Lower leg skin (tissue), 3 donors: ENCODE measurements at regions not wholly inside any gene's neighbourhood (a gene's known extent, or its start where the extent isn't known, plus 50 kb on each side); places are given as distances from the start of the nearest gene placed in this dataset.

Experiments
- CTCF ChIP-seq, 3 donors: fragments of 450-650 bp; IDR thresholded peaks; one replicate each; pipeline ENCODE4 v1.5.1; 2016; ENCODE audit warnings: antibody characterized with exemption in 3 of 3, mild to moderate bottlenecking in 3 of 3, moderate library complexity in 2 of 3
- POLR2A ChIP-seq, 2 donors: fragments of 450-650 bp; IDR thresholded peaks; one replicate each; pipeline ENCODE4 v1.6.1; 2016 to 2017; ENCODE audit warnings: antibody characterized with exemption in 2 of 2, mild to moderate bottlenecking in 1 of 2, moderate library complexity in 1 of 2

GRCh38 chr4:4641661-4642495 lies 100.0 kb upstream of the STX18 start:
- no peak for TF ChIP-seq CTCF (IDR thresholded peaks at IDR 0.05)
- no peak for TF ChIP-seq POLR2A (IDR thresholded peaks at IDR 0.05)
